ENCODE measurements at regions not wholly inside any gene's neighbourhood (a gene's known extent, or its start where the extent isn't known, plus 50 kb on each side); places are given as distances from the start of the nearest gene placed in this dataset.

- TF ChIP-seq CTCF (conservative IDR thresholded peaks at IDR 0.05; ENCODE audit: low read depth, low read length), result no peak
- TF ChIP-seq EZH2 (IDR thresholded peaks at IDR 0.05; ENCODE audit: borderline replicate concordance, low read depth, low read length, poor library complexity, severe bottlenecking), result no peak
Observed at GRCh38 chr2:42996528-42996927, 204.1 kb upstream of the HAAO start.
